ENCODE measurements at regions not wholly inside any gene's neighbourhood (a gene's known extent, or its start where the extent isn't known, plus 50 kb on each side); places are given as distances from the start of the nearest gene placed in this dataset.

DNA sequence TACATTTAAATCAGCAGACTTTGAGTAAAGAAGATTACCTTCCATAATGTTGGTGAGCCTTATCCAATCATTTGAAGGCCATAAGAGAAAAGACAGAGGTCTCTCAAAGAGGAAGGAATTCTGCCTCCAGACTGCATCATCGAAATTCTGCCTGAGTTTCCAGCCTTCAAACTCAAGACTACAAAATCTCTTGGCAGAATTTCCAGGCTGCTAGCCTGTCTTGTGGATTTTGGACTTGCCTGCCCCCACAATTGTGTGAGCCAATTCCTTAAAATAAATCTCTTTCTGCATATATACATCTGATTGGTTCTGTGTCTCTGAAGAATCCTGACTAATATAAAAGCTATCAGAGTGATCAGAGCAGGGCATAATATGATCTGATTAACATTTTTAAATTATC, 216.6 kb upstream of the CPHXL start:
- TF ChIP-seq, protein P1, sequence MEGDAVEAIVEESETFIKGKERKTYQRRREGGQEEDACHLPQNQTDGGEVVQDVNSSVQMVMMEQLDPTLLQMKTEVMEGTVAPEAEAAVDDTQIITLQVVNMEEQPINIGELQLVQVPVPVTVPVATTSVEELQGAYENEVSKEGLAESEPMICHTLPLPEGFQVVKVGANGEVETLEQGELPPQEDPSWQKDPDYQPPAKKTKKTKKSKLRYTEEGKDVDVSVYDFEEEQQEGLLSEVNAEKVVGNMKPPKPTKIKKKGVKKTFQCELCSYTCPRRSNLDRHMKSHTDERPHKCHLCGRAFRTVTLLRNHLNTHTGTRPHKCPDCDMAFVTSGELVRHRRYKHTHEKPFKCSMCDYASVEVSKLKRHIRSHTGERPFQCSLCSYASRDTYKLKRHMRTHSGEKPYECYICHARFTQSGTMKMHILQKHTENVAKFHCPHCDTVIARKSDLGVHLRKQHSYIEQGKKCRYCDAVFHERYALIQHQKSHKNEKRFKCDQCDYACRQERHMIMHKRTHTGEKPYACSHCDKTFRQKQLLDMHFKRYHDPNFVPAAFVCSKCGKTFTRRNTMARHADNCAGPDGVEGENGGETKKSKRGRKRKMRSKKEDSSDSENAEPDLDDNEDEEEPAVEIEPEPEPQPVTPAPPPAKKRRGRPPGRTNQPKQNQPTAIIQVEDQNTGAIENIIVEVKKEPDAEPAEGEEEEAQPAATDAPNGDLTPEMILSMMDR (IDR thresholded peaks at IDR 0.05; ENCODE audit: poor library complexity, severe bottlenecking) = no peak
- TF ChIP-seq POLR2AphosphoS5 (IDR thresholded peaks at IDR 0.05) = no peak

Data from neural cell (in vitro differentiated cells).